ENCODE measurements at regions not wholly inside any gene's neighbourhood (a gene's known extent, or its start where the extent isn't known, plus 50 kb on each side); places are given as distances from the start of the nearest gene placed in this dataset.

DNA sequence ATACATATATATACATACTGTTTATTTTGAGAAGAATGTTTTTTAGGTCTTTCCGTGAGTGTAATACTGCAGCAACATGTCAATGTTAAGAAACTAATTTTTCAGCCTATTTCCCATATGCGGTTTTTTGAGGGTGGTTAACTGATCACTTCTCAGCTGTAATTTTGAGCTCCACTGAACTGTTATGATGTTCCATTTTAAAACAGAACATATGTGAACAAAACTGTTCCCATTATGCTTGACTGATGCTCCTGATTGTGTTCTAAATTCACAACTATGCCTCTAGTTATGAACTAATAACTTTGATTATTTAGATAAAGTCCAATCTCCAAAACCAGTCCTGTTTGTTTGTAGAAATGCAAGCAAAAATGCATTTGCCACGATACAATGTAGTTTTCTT is 511.2 kb upstream of the FSIP2 start:
- Histone ChIP-seq H3K4me3 (no peak overlapping the region), H3K36me3 (ENCODE audit: low read depth) (no peaks in the 10 kb centered on the region), H3K4me2 (ENCODE audit: unreplicated experiment) (no peak overlapping the region), H3K9me3 (ENCODE audit: low read depth) (no peaks in the 10 kb centered on the region), H3K27me3 (replicated peaks; ENCODE audit: insufficient read depth) (no peaks in the 10 kb centered on the region), H3F3A (ENCODE audit: insufficient read depth) (no peaks in the 10 kb centered on the region), H3K4me1 (ENCODE audit: insufficient read depth) (no peaks in the 10 kb centered on the region), H3K27ac (no peak overlapping the region), H4K20me1 (ENCODE audit: insufficient read depth) (no peaks in the 10 kb centered on the region), H3K79me2 (ENCODE audit: insufficient read depth) (no peaks in the 10 kb centered on the region), H3K9ac (no peak overlapping the region), H2AFZ (no peak overlapping the region), H3K9me2 (ENCODE audit: insufficient read depth) (no peaks in the 10 kb centered on the region)
- in situ Hi-C loops (cut with MboI): no loop called here
- TF ChIP-seq EZH2 (IDR thresholded peaks at IDR 0.05; ENCODE audit: insufficient read depth, poor library complexity, severe bottlenecking) (no peak), EZH2phosphoT487 (IDR thresholded peaks at IDR 0.05; ENCODE audit: insufficient read depth, low read depth) (no peak)
- DNase-seq: no peak
- 24 to 25% methylated on average over 3 of the region's 3 CpGs for WGBS, 2 experiments (ENCODE audit: low coverage in 1 of 2, low lambda C conversion rate in 2 of 2, missing lambda C conversion rate in 2 of 2)

DNA sequence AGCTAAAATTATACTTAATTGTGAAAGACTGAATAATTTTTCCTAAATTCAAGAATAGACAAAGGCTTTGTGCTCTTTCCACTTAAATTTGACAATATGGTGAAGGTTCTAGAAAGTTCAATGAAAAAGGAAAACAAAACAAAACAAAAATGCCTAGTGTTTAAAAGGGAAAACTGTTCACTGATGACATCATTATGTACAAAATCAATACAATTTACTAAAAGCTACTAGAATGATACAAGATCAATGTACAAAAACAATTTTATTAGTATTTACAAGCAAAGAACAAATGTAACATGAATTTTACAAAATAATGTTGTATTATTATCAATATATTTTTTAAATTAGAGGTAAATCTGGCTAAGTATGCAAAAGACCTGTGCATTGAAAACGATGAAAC is 499.1 kb upstream of the FSIP2 start:
- Histone ChIP-seq H3K9me2 (ENCODE audit: insufficient read depth) (no peaks in the 10 kb centered on the region), H3K4me1 (ENCODE audit: insufficient read depth) (no peaks in the 10 kb centered on the region), H3K36me3 (ENCODE audit: low read depth) (no peaks in the 10 kb centered on the region), H3K9ac (no peak overlapping the region), H3F3A (ENCODE audit: insufficient read depth) (no peaks in the 10 kb centered on the region), H3K79me2 (ENCODE audit: insufficient read depth) (no peaks in the 10 kb centered on the region), H3K9me3 (ENCODE audit: low read depth) (no peaks in the 10 kb centered on the region), H3K27ac (no peak overlapping the region), H3K27me3 (replicated peaks; ENCODE audit: insufficient read depth) (no peaks in the 10 kb centered on the region), H4K20me1 (ENCODE audit: insufficient read depth) (no peaks in the 10 kb centered on the region), H3K4me3 (no peak overlapping the region), H3K4me2 (ENCODE audit: unreplicated experiment) (no peak overlapping the region), H2AFZ (no peak overlapping the region)
- TF ChIP-seq EZH2 (IDR thresholded peaks at IDR 0.05; ENCODE audit: insufficient read depth, poor library complexity, severe bottlenecking): no peak
- TF ChIP-seq EZH2phosphoT487 (IDR thresholded peaks at IDR 0.05; ENCODE audit: insufficient read depth, low read depth): no peak
- 2 to 4% methylated on average over 1 of the region's 1 CpG for WGBS, 2 experiments (ENCODE audit: low coverage in 1 of 2, low lambda C conversion rate in 2 of 2, missing lambda C conversion rate in 2 of 2)
- in situ Hi-C loops (cut with MboI): no loop called here
- DNase-seq: no peak

DNA sequence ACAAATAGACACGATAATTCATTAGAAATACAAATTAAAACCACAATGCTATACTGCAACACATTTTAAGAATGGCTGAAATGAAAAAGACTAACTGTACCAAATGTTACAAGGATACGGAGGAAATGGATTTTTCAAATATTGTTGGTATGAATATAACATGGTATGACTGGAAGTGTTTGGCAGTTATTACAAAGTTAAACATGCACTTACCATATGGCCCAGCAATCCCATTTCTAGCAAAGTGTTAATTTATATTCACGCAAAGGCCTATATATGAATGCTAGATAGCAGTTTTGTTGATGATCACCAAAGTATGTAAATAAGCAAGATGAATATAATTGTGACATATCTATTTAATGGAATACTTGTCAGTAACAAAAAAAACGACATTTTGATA is 497.8 kb upstream of the FSIP2 start:
- TF ChIP-seq EZH2 (IDR thresholded peaks at IDR 0.05; ENCODE audit: insufficient read depth, poor library complexity, severe bottlenecking): no peak
- no peak for TF ChIP-seq EZH2phosphoT487 (IDR thresholded peaks at IDR 0.05; ENCODE audit: insufficient read depth, low read depth)
- Histone ChIP-seq H4K20me1 (ENCODE audit: insufficient read depth) (no peaks in the 10 kb centered on the region), H2AFZ (no peak overlapping the region), H3K27me3 (replicated peaks; ENCODE audit: insufficient read depth) (no peaks in the 10 kb centered on the region), H3K79me2 (ENCODE audit: insufficient read depth) (no peaks in the 10 kb centered on the region), H3K4me2 (ENCODE audit: unreplicated experiment) (no peak overlapping the region), H3K36me3 (ENCODE audit: low read depth) (no peaks in the 10 kb centered on the region), H3K9me2 (ENCODE audit: insufficient read depth) (no peaks in the 10 kb centered on the region), H3K4me3 (no peak overlapping the region), H3F3A (ENCODE audit: insufficient read depth) (no peaks in the 10 kb centered on the region), H3K9me3 (ENCODE audit: low read depth) (no peaks in the 10 kb centered on the region), H3K4me1 (ENCODE audit: insufficient read depth) (no peaks in the 10 kb centered on the region), H3K9ac (no peak overlapping the region), H3K27ac (no peak overlapping the region)
- 7 to 9% methylated on average over 4 of the region's 4 CpGs for WGBS, 2 experiments (ENCODE audit: low coverage in 1 of 2, low lambda C conversion rate in 2 of 2, missing lambda C conversion rate in 2 of 2)
- DNase-seq: no peak
- in situ Hi-C loops (cut with MboI): no loop called here

DNA sequence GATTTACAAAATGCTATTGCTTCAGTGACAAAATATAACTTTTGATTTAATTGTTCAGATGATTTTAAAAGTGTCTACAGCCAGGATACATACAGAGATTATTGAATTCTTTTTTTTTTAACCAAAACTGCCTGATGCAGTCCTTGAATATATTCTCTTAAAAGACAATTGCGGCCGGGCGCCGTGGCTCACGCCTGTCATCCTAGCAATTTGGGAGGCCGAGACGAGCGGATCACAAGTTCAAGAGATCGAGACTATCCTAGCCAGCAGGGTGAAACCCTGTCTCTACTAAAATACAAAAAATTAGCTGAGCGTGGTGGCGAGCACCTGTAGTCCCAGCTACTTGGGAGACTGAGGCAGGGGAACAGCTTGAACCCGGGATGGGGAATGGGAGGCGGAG is 497.0 kb upstream of the FSIP2 start:
- no peaks in the 10 kb centered on the region for H4K20me1 ChIP-seq (ENCODE audit: insufficient read depth)
- no peaks in the 10 kb centered on the region for H3K4me1 ChIP-seq (ENCODE audit: insufficient read depth)
- no peak overlapping the region for H3K4me2 ChIP-seq (ENCODE audit: unreplicated experiment)
- WGBS, 2 experiments (ENCODE audit: low coverage in 1 of 2, low lambda C conversion rate in 2 of 2, missing lambda C conversion rate in 2 of 2): 50 to 57% methylated on average over 13 of the region's 13 CpGs
- H2AFZ ChIP-seq: no peak overlapping the region
- no peaks in the 10 kb centered on the region for H3F3A ChIP-seq (ENCODE audit: insufficient read depth)
- H3K27ac ChIP-seq: no peak overlapping the region
- H3K9ac ChIP-seq: no peak overlapping the region
- no peaks in the 10 kb centered on the region for H3K27me3 ChIP-seq (replicated peaks; ENCODE audit: insufficient read depth)
- no peak overlapping the region for H3K4me3 ChIP-seq
- H3K9me2 ChIP-seq (ENCODE audit: insufficient read depth): no peaks in the 10 kb centered on the region
- no peaks in the 10 kb centered on the region for H3K79me2 ChIP-seq (ENCODE audit: insufficient read depth)
- no peaks in the 10 kb centered on the region for H3K36me3 ChIP-seq (ENCODE audit: low read depth)
- TF ChIP-seq EZH2 (IDR thresholded peaks at IDR 0.05; ENCODE audit: insufficient read depth, poor library complexity, severe bottlenecking) (no peak), EZH2phosphoT487 (IDR thresholded peaks at IDR 0.05; ENCODE audit: insufficient read depth, low read depth) (no peak)
- no peak for DNase-seq
- in situ Hi-C loops (cut with MboI): no loop called here
- H3K9me3 ChIP-seq (ENCODE audit: low read depth): no peaks in the 10 kb centered on the region

DNA sequence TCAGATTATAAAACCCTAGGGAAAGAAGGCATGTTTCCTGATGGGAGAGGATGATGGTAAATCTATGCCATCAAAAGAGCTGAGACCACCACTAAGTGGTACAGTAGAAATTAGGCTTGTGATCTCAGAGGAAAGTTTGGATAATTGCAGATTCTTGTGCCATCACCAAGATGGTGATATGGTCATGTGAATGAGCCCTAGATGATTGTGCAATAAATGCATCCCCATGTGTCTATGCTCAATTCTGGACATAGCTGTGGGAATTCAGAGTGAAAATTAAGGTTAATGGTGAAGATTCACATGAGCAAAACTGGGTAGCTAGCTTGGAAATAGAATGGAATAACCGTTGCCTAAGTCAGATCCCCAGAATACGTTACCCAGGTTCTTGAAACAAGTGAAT is 496.1 kb upstream of the FSIP2 start:
- Histone ChIP-seq H3F3A (ENCODE audit: insufficient read depth) (no peaks in the 10 kb centered on the region), H3K9me2 (ENCODE audit: insufficient read depth) (no peaks in the 10 kb centered on the region), H3K9ac (no peak overlapping the region), H3K36me3 (ENCODE audit: low read depth) (no peaks in the 10 kb centered on the region), H4K20me1 (ENCODE audit: insufficient read depth) (no peaks in the 10 kb centered on the region), H3K4me2 (ENCODE audit: unreplicated experiment) (no peak overlapping the region), H3K9me3 (ENCODE audit: low read depth) (no peaks in the 10 kb centered on the region), H2AFZ (no peak overlapping the region), H3K79me2 (ENCODE audit: insufficient read depth) (no peaks in the 10 kb centered on the region), H3K27me3 (replicated peaks; ENCODE audit: insufficient read depth) (no peaks in the 10 kb centered on the region), H3K4me1 (ENCODE audit: insufficient read depth) (no peaks in the 10 kb centered on the region), H3K27ac (no peak overlapping the region), H3K4me3 (no peak overlapping the region)
- in situ Hi-C loops (cut with MboI): no loop called here
- DNase-seq: no peak
- TF ChIP-seq EZH2 (IDR thresholded peaks at IDR 0.05; ENCODE audit: insufficient read depth, poor library complexity, severe bottlenecking) (no peak), EZH2phosphoT487 (IDR thresholded peaks at IDR 0.05; ENCODE audit: insufficient read depth, low read depth) (no peak)
- 10 to 19% methylated on average over 2 of the region's 2 CpGs for WGBS, 2 experiments (ENCODE audit: low coverage in 1 of 2, low lambda C conversion rate in 2 of 2, missing lambda C conversion rate in 2 of 2)

Measured in GM23248 (cell line).